HG02678 (cell line): ENCODE measurements at regions not wholly inside any gene's neighbourhood (a gene's known extent, or its start where the extent isn't known, plus 50 kb on each side); places are given as distances from the start of the nearest gene placed in this dataset.
"Not testable (repeated sequence)": the region's sequence is repeated elsewhere in the genome, so short reads cannot be mapped to it uniquely, and the experiment has no call there.

Experiments
- ATAC-seq: cut with Tn5 transposase; IDR thresholded peaks from one replicate; pipeline ENCODE4 v1.9.1; 2021; ENCODE audit warnings: mild to moderate bottlenecking, moderate library complexity; ENCODE audit not compliant: unreplicated experiment

DNA sequence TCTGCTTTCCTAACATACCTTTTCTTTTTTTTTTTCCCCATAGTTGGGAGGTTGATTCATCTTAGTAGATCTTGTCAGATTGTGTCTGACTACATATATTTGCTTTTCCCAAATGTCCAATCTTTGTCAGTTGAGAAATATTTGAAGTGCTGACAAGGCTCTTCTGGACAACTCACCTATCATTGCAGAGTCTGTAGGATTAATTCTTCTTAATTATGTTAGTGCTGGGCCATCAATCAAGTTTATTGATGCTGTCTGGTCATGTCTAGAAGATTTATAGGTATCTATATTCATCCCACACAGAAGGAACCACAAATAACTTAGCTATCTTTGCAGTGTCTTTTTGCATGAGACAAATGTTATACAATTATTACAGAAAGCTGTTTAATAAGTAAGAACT, 310.6 kb downstream of the ACTR3B start:
- no peak for ATAC-seq

DNA sequence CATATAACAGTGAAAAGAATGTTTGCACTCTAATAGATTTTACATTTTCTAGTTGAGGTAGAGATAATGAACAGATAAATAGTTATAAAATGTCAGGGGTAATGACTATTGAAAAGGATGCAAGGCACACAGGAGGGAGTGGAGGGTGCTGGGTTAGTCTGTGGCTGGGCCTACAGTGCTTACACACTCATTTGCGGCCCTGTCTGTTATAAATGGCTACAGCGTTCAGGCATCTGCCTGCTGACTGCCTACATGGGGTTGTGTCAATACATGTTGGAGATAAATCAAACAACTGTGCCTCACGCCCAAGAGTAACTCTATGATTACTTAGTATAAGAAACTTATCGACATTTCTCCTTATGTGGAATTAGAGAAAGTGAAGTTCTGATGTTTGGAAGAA, 313.3 kb downstream of the ACTR3B start:
- no peak for ATAC-seq

- not testable (repeated sequence) for ATAC-seq
These were observed 316.7 kb downstream of the ACTR3B start for GRCh38 chr7:153076289-153076688.

GRCh38 chr7:153081496-153081895, 321.9 kb downstream of the ACTR3B start:
- no peak for ATAC-seq

- no peak for ATAC-seq
These were observed 324.7 kb downstream of the ACTR3B start for GRCh38 chr7:153084278-153084677.

GRCh38 chr7:153087498-153087897, 327.9 kb downstream of the ACTR3B start:
- no peak for ATAC-seq

DNA sequence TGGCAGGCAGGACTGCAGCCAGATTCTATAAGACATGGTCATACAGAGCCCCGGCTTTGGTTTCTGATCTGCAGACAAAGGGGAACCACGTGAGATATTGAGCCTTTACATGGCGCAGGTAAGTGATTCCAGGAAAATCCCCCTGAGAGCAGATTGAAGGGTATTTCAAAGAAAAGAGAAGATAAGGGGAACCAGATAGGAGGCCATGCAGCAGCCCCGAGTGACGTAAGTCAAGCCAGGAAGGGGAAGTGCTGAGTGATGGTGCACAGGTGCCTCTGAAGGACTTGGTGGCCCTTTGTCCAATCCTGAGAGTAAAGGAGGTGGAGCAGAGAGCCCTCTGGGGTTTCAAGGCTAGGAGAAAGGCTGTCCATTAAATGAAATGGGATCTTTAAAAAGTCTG, 329.0 kb downstream of the ACTR3B start:
- no peak for ATAC-seq

DNA sequence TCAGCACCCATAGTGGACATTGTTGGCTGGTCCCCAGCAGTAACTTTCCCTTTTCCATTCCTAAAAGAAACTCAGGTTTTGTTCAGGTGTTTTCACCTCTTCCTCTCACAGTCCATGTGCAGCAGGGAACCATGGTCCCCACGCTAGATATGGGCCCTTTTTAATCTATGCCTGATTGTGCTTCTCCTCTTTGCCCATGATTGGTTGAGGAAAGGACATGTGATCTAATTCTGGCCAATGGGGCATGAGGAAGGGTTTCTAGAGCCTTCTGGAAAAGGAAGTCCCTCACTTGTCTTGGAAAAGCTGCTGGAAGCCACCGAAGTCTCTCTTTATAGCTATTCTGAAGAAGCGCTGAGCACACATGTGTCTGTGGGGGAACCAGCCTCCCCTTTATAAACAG, 330.7 kb downstream of the ACTR3B start:
- ATAC-seq, result no peak

DNA sequence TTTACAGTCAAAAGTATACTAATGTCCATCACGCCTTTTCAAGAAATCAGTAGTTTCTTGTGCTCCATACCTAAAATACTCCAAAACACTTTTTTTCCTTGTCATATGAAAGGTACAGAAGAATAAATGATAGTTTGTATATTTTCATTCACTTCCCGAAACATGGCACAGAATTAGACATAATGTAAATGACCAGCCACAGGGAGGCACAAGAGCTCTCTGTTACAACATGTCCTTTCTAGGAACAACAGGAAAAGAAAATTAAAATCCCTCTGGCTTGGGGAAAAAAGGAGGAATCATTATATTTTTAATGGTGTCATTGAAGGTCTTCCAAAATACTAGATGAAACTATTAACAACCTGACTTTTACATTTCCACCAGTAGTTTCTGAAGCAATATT, 331.2 kb downstream of the ACTR3B start:
- no peak for ATAC-seq

DNA sequence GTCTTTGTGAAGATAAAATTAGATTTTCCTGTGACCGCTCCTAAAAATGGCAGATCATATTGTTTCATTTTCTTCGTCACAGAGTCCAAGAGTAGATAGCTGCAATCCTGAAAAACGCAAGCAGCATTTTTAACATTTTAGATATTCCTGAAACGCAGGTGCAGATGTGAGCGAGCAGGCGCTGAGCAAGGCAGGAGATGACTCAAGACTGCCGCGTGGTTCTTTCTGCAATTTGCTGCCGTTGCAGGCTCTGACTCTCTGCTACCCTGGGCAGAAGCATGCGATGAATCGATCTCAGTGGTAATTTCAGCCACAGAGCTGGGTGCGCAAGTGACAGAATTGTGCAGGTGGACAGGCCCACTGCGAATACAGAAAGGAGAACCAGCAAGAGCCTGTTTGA, 331.9 kb downstream of the ACTR3B start:
- ATAC-seq, result no peak

- no peak for ATAC-seq
These were observed 338.1 kb downstream of the ACTR3B start for GRCh38 chr7:153097511-153098201.

DNA sequence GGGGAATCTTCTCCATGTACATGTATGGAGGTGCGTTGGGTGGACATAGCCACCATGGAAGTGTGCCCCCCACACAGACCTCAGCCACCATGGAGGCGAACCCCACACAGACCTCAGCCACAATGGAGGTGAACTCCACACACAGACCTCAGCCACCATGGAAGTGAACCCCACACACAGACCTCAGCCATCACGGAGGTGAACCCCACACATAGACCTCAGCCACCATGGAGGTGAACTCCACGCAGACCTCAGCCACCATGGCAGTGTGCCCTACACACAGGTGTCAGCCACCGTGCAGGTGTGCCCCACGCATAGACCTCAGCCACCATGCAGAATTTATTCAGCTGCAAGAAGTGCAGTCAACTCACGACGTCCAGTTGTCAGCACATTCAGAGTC, 339.7 kb downstream of the ACTR3B start:
- ATAC-seq, result no peak

DNA sequence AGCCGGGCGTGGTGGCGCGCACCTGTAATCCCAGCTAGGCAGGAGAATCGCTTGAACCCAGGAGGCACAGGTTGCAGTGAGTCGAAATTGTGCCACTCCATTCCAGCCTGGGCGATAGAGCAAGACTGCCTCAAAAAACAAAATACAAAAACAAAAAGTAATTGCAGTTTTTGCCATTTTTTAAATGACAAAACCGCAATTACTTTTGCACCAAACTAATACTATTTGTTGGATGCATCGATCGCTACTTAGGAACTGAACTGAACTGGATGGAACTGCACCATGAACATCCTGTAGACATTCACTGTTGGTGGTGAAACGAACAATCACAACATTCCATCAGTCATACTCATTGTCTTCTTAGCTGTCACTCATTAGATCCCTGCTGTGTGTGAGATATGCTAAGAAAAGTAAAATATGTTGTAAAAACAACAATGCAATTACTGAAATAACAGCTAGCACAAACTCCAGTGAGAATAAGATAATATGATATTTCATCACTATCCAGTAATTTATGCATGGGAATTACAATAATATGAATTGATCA, 341.2 kb downstream of the ACTR3B start:
- no peak for ATAC-seq

GRCh38 chr7:153103202-153103601, 343.6 kb downstream of the ACTR3B start:
- no peak for ATAC-seq

- no peak for ATAC-seq
These were observed 348.3 kb downstream of the ACTR3B start for GRCh38 chr7:153107826-153108225.

DNA sequence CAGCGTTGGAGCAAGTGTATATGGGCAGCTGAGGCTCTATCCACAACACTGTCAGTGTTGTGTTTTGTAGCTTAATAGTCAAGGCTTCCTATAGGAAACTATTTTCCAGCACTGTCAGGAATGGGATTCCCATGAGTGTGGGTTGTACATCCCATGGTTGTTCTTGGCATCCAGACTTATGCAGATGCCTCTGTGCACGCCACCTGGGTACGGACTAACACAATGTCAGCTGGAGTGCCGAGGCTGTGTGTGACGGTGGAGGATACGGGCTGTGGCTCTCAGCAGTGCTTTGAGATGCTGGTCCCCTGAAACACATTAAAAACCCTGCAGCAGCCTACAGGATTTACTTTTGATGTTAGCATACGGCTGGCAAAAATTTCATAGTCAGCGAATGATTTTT, 350.0 kb downstream of the ACTR3B start:
- no peak for ATAC-seq

DNA sequence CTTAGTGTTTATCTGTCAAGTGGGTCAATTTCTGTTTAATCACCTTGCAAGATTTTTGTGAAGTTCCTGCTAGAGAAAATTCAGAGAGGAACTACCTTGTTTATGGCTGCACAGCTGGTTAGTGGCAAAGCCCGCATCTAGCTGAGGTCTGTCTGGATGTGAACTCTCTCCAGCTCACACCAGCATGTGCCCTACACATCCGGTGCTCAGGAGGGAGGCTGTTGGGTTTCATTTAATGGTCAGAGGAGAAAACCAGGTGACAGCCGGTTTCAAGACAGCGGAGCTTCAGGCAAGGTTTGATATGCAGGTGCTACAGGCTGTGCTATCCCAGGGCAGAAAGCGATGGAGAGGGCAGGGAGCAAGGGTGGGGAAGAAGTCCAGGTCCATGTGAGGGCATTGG, 351.1 kb downstream of the ACTR3B start:
- ATAC-seq, result no peak

DNA sequence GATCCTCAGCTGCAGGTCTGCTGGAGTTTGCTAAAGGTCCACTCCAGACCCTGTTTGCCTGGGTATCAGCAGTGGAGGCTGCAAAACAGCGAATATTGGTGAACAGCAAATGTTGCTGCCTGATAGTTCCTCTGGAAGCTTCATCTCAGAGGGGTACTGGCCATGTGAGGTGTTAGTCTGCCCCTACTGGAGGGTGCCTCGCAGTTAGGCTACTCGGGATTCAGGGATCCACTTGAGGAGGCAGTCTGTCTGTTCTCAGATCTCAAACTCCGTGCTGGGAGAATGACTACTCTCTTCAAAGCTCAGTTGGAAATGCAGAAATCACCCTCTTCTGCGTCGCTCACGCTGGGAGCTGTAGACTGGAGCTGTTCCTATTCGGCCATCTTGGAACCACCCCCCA, 362.7 kb downstream of the ACTR3B start:
- not testable (repeated sequence) for ATAC-seq

- ATAC-seq, result no peak
These were observed 370.5 kb downstream of the ACTR3B start for GRCh38 chr7:153130052-153130451.

DNA sequence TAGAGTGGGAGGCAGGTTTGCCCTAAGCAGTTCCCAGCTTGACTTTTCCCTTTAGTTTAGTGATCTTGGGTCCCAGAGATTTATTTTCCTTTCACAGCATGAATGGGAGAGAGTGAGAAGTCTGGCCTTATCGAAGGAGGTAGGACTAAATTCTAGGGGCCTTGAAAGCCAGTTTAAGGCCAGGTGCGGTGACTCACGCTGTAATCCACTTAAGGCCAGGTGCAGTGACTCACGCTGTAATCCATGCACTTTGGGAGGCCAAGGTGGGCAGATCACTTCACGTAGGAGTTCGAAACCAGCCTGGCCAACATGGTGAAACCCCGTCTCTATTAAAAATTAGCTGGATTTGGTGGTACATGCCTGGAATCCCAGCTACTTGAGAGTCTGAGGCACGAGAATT, 392.2 kb downstream of the ACTR3B start:
- ATAC-seq, result no peak

GRCh38 chr7:153152801-153153422, 393.4 kb downstream of the ACTR3B start:
- ATAC-seq, result no peak

- ATAC-seq, result no peak
These were observed 398.6 kb downstream of the ACTR3B start for GRCh38 chr7:153158149-153158548.

DNA sequence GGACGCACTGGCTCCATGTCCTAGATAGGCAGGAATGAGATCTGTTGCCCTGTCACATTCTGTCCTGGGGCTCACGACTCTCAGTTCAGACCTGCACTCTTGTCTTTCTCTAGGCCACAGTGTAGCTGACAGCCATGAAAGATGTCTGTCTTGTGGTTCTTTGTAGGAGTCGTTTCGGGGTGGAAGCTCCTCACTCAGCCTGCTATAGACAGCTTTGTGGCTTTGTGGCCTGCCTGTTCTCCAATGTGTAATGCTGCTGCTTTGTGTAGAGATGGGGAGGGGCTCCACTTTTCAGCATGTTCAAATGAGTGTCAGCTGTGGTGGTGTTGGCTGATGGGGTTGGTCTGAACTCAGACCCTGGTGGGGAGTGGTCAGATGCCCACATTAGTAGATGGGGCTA, 410.7 kb downstream of the ACTR3B start:
- ATAC-seq, result no peak
